Peyer's patch (tissue), 4 donors: ENCODE measurements at regions not wholly inside any gene's neighbourhood (a gene's known extent, or its start where the extent isn't known, plus 50 kb on each side); places are given as distances from the start of the nearest gene placed in this dataset.
A peak's percentile ranks its signal among the peaks of the same experiment; 100 is the strongest.
"Not testable (repeated sequence)": the region's sequence is repeated elsewhere in the genome, so short reads cannot be mapped to it uniquely, and the experiment has no call there.

Experiments used
- DNase-seq, 3 donors: peaks; one replicate each; pipeline ENCODE4 v3.0.0-alpha.2; 2017 to 2019
- H3K27ac ChIP-seq, 4 donors: fragments of 200-600 bp; sonication (generic); one replicate each; pipeline ENCODE4 v1.5.1; 2016 to 2019
- H3K27me3 ChIP-seq, 2 donors: fragments of 200-600 bp; sonication (generic); one replicate each; pipeline ENCODE4 v1.5.1; 2019
- H3K36me3 ChIP-seq, 3 donors: fragments of 200-600 bp; sonication (generic); one replicate each; pipeline ENCODE4 v1.5.1; 2016 to 2019
- H3K4me1 ChIP-seq, 4 donors: fragments of 200-600 bp; sonication (generic); one replicate each; pipeline ENCODE4 v1.5.1; 2016 to 2019
- H3K4me3 ChIP-seq, 4 donors: fragments of 200-600 bp; sonication (generic); 1 replicate in 3 of 4; 2 replicates in 1 of 4; pipeline ENCODE4 v1.5.1; 2016 to 2019; ENCODE audit warnings: mild to moderate bottlenecking in 1 of 4
- H3K9me3 ChIP-seq, 4 donors: fragments of 200-600 bp; sonication (generic); one replicate each; pipeline ENCODE4 v1.5.1; 2016 to 2019; ENCODE audit warnings: mild to moderate bottlenecking in 1 of 4
- CTCF ChIP-seq, 6 experiments: fragments of 450-650 bp in 4 of 6; fragments of 200-600 bp in 2 of 6; sonication (generic) in 1 of 6; IDR thresholded peaks; one replicate each; pipeline ENCODE4 v1.5.1; 2017 to 2019; ENCODE audit warnings: antibody characterized with exemption in 6 of 6, mild to moderate bottlenecking in 3 of 6, moderate library complexity in 1 of 6
- POLR2A ChIP-seq, 2 donors: fragments of 450-650 bp; IDR thresholded peaks; one replicate each; pipeline ENCODE4 v1.5.1; 2017; ENCODE audit warnings: antibody characterized with exemption in 2 of 2, mild to moderate bottlenecking in 2 of 2, moderate library complexity in 2 of 2

GRCh38 chr5:71783891-71784290, 64.8 kb downstream of the CARTPT start:
- Histone ChIP-seq H3K9me3 (no peaks in the 10 kb centered on the region), H3K27me3 (no peaks in the 10 kb centered on the region), H3K4me1 (peaks cover 0 to 7% (median 0%) of the 10 kb centered on the region in 4 donors), H3K4me3 (no peak overlapping the region), H3K27ac (peak overlapping the region in 1 of 4 donors; percentile 51), H3K36me3 (no peaks in the 10 kb centered on the region)
- TF ChIP-seq POLR2A (IDR thresholded peaks at IDR 0.05): no peak
- TF ChIP-seq CTCF (IDR thresholded peaks at IDR 0.05): no peak
- DNase-seq: no peak

- H3K4me3 ChIP-seq: no peak overlapping the region
- no peak overlapping the region for H3K27ac ChIP-seq
- no peaks in the 10 kb centered on the region for H3K9me3 ChIP-seq
- H3K27me3 ChIP-seq: no peaks in the 10 kb centered on the region
- peaks cover 0 to 7% (median 0%) of the 10 kb centered on the region in 4 donors for H3K4me1 ChIP-seq
- no peaks in the 10 kb centered on the region for H3K36me3 ChIP-seq
- TF ChIP-seq POLR2A (IDR thresholded peaks at IDR 0.05) (no peak), CTCF (IDR thresholded peaks at IDR 0.05) (no peak)
- DNase-seq: no peak
These were observed 67.4 kb downstream of the CARTPT start for GRCh38 chr5:71786337-71787055.

- Histone ChIP-seq H3K27ac (no peak overlapping the region), H3K9me3 (peaks cover 0 to 2% (median 0%) of the 10 kb centered on the region in 4 donors), H3K4me1 (no peaks in the 10 kb centered on the region), H3K27me3 (no peaks in the 10 kb centered on the region), H3K4me3 (no peak overlapping the region), H3K36me3 (no peaks in the 10 kb centered on the region)
- TF ChIP-seq CTCF (IDR thresholded peaks at IDR 0.05) (no peak), POLR2A (IDR thresholded peaks at IDR 0.05) (no peak)
- no peak for DNase-seq
These were observed 69.7 kb downstream of the CARTPT start for GRCh38 chr5:71788794-71789193.

GRCh38 chr5:71789746-71790145, 70.7 kb downstream of the CARTPT start:
- no peak for TF ChIP-seq CTCF (IDR thresholded peaks at IDR 0.05)
- TF ChIP-seq POLR2A (IDR thresholded peaks at IDR 0.05): no peak
- DNase-seq: no peak
- Histone ChIP-seq H3K36me3 (no peaks in the 10 kb centered on the region), H3K27me3 (no peaks in the 10 kb centered on the region), H3K9me3 (peaks cover 0 to 8% (median 0%) of the 10 kb centered on the region in 4 donors), H3K4me1 (no peaks in the 10 kb centered on the region), H3K4me3 (no peak overlapping the region), H3K27ac (no peak overlapping the region)

GRCh38 chr5:71790433-71790832, 71.4 kb downstream of the CARTPT start:
- TF ChIP-seq POLR2A (IDR thresholded peaks at IDR 0.05) (no peak), CTCF (IDR thresholded peaks at IDR 0.05) (no peak)
- DNase-seq: no peak
- no peak overlapping the region for H3K4me3 ChIP-seq
- H3K27me3 ChIP-seq: no peaks in the 10 kb centered on the region
- no peaks in the 10 kb centered on the region for H3K36me3 ChIP-seq
- H3K4me1 ChIP-seq: no peaks in the 10 kb centered on the region
- peaks cover 0 to 8% (median 0%) of the 10 kb centered on the region in 4 donors for H3K9me3 ChIP-seq
- H3K27ac ChIP-seq: no peak overlapping the region

- H3K4me3 ChIP-seq, DNase-seq, H3K27me3 ChIP-seq, H3K9me3 ChIP-seq, H3K4me1 ChIP-seq, H3K27ac ChIP-seq, H3K36me3 ChIP-seq: not testable (repeated sequence)
These were observed 73.0 kb downstream of the CARTPT start for GRCh38 chr5:71792041-71792440.
